Ishikawa (cell line): ENCODE measurements at regions not wholly inside any gene's neighbourhood (a gene's known extent, or its start where the extent isn't known, plus 50 kb on each side); places are given as distances from the start of the nearest gene placed in this dataset.

Experiments
- CEBPB ChIP-seq: IDR thresholded peaks from 2 replicates; pipeline ENCODE4 v1.6.1; 2012
- CREB1 ChIP-seq: IDR thresholded peaks from 2 replicates; pipeline ENCODE4 v1.6.1; 2012; ENCODE audit warnings: low read depth
- EGR1 ChIP-seq: IDR thresholded peaks from 2 replicates; pipeline ENCODE4 v1.6.1; 2012
- EP300 ChIP-seq: IDR thresholded peaks from 2 replicates; pipeline ENCODE4 v1.6.1; 2012; ENCODE audit warnings: borderline replicate concordance
- FOXM1 ChIP-seq: IDR thresholded peaks from 2 replicates; pipeline ENCODE4 v1.6.1; 2012; ENCODE audit warnings: low read depth, borderline replicate concordance
- MAX ChIP-seq: IDR thresholded peaks from 2 replicates; pipeline ENCODE4 v1.6.1; 2012
- NFIC ChIP-seq: IDR thresholded peaks from 2 replicates; pipeline ENCODE4 v1.6.1; 2012
- RAD21 ChIP-seq: IDR thresholded peaks from 2 replicates; pipeline ENCODE4 v1.6.1; 2012; ENCODE audit warnings: low read depth
- REST ChIP-seq: IDR thresholded peaks from 2 replicates; pipeline ENCODE4 v1.6.1; 2012; ENCODE audit warnings: low read depth, mild to moderate bottlenecking
- TAF1 ChIP-seq: IDR thresholded peaks from 2 replicates; pipeline ENCODE4 v1.6.1; 2012; ENCODE audit warnings: low read depth, mild to moderate bottlenecking
- TCF12 ChIP-seq: IDR thresholded peaks from 2 replicates; pipeline ENCODE4 v1.6.1; 2012; ENCODE audit warnings: low read depth
- TEAD4 ChIP-seq: IDR thresholded peaks from 2 replicates; pipeline ENCODE4 v1.6.1; 2012
- USF1 ChIP-seq: IDR thresholded peaks from 2 replicates; pipeline ENCODE4 v1.6.1; 2012
- YY1 ChIP-seq: IDR thresholded peaks from 2 replicates; pipeline ENCODE4 v1.6.1; 2012; ENCODE audit warnings: low read depth

- no peak for TF ChIP-seq RAD21
- TF ChIP-seq EP300 = no peak
- no peak for TF ChIP-seq TCF12
- TF ChIP-seq EGR1 = no peak
- TF ChIP-seq CEBPB = no peak
- TF ChIP-seq NFIC = no peak
- no peak for TF ChIP-seq CREB1
- no peak for TF ChIP-seq FOXM1
- TF ChIP-seq REST = no peak
- TF ChIP-seq USF1 = no peak
- TF ChIP-seq YY1 = no peak
- no peak for TF ChIP-seq TAF1
- TF ChIP-seq MAX = no peak
- TF ChIP-seq TEAD4 = no peak
Measured at GRCh38 chr1:47572731-47573430, 135.0 kb downstream of the FOXD2 start.
